Liver (tissue), 7 donors: ENCODE measurements at regions not wholly inside any gene's neighbourhood (a gene's known extent, or its start where the extent isn't known, plus 50 kb on each side); places are given as distances from the start of the nearest gene placed in this dataset.

Experiments
- DNase-seq: peaks from one replicate; pipeline ENCODE4 v3.0.0-alpha.2; 2017; ENCODE audit warnings: low spot score
- H3K27ac ChIP-seq, 2 donors: one replicate each; pipeline ENCODE4 v1.7.0; 2013; ENCODE audit warnings: inconsistent platforms in 2 of 2, low read length in 2 of 2, control low read depth in 1 of 2, low read depth in 1 of 2, mild to moderate bottlenecking in 1 of 2
- H3K27me3 ChIP-seq, 4 donors: one replicate each; pipeline versions ENCODE4 v1.6.1 to v1.7.0; 2013; ENCODE audit warnings: low read length in 3 of 4, inconsistent platforms in 1 of 4, mild to moderate bottlenecking in 1 of 4, moderate library complexity in 1 of 4; ENCODE audit not compliant: control insufficient read depth in 4 of 4, insufficient read depth in 4 of 4
- H3K36me3 ChIP-seq, 4 donors: one replicate each; pipeline versions ENCODE4 v1.6.1 to v1.7.0; 2013; ENCODE audit warnings: low read length in 3 of 4, mild to moderate bottlenecking in 3 of 4, low read depth in 1 of 4, moderate library complexity in 1 of 4; ENCODE audit not compliant: control insufficient read depth in 4 of 4, insufficient read depth in 3 of 4
- H3K4me1 ChIP-seq, 4 donors: one replicate each; pipeline versions ENCODE4 v1.6.1 to v1.7.0; 2013; ENCODE audit warnings: low read length in 3 of 4, mild to moderate bottlenecking in 3 of 4, moderate library complexity in 1 of 4; ENCODE audit not compliant: control insufficient read depth in 4 of 4, insufficient read depth in 4 of 4
- H3K4me3 ChIP-seq, 3 donors: one replicate each; pipeline versions ENCODE4 v1.6.1 to v1.7.0; 2013; ENCODE audit warnings: low read length in 3 of 3, control low read depth in 1 of 3, low read depth in 1 of 3, mild to moderate bottlenecking in 1 of 3
- H3K9ac ChIP-seq, 2 donors: one replicate each; pipeline ENCODE4 v1.7.0; 2013; ENCODE audit warnings: low read length in 2 of 2, mild to moderate bottlenecking in 2 of 2, moderate library complexity in 2 of 2, control low read depth in 1 of 2, low read depth in 1 of 2
- H3K9me3 ChIP-seq, 4 donors: one replicate each; pipeline versions ENCODE4 v1.6.1 to v1.7.0; 2013; ENCODE audit warnings: low read length in 3 of 4; ENCODE audit not compliant: control insufficient read depth in 4 of 4
- FOXA1 ChIP-seq: IDR thresholded peaks from 2 replicates; pipeline ENCODE4 v1.6.1; 2016; ENCODE audit warnings: antibody characterized with exemption
- FOXA2 ChIP-seq: IDR thresholded peaks from 2 replicates; pipeline ENCODE4 v1.6.1; 2016; ENCODE audit warnings: antibody characterized with exemption
- GABPA ChIP-seq, 2 donors: IDR thresholded peaks in 1 of 2; conservative IDR thresholded peaks in 1 of 2; 2 replicates each; pipeline ENCODE4 v1.6.1; 2016; ENCODE audit warnings: antibody characterized with exemption in 2 of 2, mild to moderate bottlenecking in 1 of 2, moderate library complexity in 1 of 2
- HNF4G ChIP-seq: IDR thresholded peaks from 2 replicates; pipeline ENCODE4 v1.6.1; 2016; ENCODE audit warnings: antibody characterized with exemption
- JUND ChIP-seq, 2 donors: IDR thresholded peaks; 2 replicates each; pipeline ENCODE4 v1.6.1; 2016; ENCODE audit warnings: antibody characterized with exemption in 2 of 2
- MAX ChIP-seq: IDR thresholded peaks from 2 replicates; pipeline ENCODE4 v1.6.1; 2016; ENCODE audit warnings: antibody characterized with exemption
- NR2F2 ChIP-seq: IDR thresholded peaks from 2 replicates; pipeline ENCODE4 v1.6.1; 2016; ENCODE audit warnings: antibody characterized with exemption
- RAD21 ChIP-seq, 2 donors: IDR thresholded peaks; 2 replicates each; pipeline ENCODE4 v1.6.1; 2016; ENCODE audit warnings: antibody characterized with exemption in 2 of 2, mild to moderate bottlenecking in 2 of 2
- REST ChIP-seq: IDR thresholded peaks from 2 replicates; pipeline ENCODE4 v1.6.1; 2016; ENCODE audit warnings: antibody characterized with exemption, mild to moderate bottlenecking
- RXRA ChIP-seq, 2 donors: IDR thresholded peaks; 2 replicates each; pipeline ENCODE4 v1.6.1; 2017 to 2018; ENCODE audit warnings: antibody characterized with exemption in 2 of 2, mild to moderate bottlenecking in 1 of 2
- SP1 ChIP-seq: IDR thresholded peaks from 2 replicates; pipeline ENCODE4 v1.6.1; 2018; ENCODE audit warnings: antibody characterized with exemption, mild to moderate bottlenecking
- TAF1 ChIP-seq: conservative IDR thresholded peaks from 2 replicates; pipeline ENCODE4 v1.6.1; 2016; ENCODE audit warnings: antibody characterized with exemption, mild to moderate bottlenecking
- YY1 ChIP-seq: IDR thresholded peaks from 2 replicates; pipeline ENCODE4 v1.6.1; 2016; ENCODE audit warnings: antibody characterized with exemption, mild to moderate bottlenecking
- ZBTB33 ChIP-seq: IDR thresholded peaks from 2 replicates; pipeline ENCODE4 v1.6.1; 2016; ENCODE audit warnings: antibody characterized with exemption
- WGBS: extraction: QIAGEN DNeasy Blood & Tissue Kit; methylation state at CpG from one replicate; pipeline ENCODE4 v1.1.7; 2013; 5-methylcytosine and 5-hydroxymethylcytosine counted together
- donor health status: healthy.
- donor health status: healthy.
- donor health status: healthy.
- donor health status: healthy.

- TF ChIP-seq REST (no peak), RXRA (IDR thresholded peaks at IDR 0.05) (no peak), FOXA2 (no peak), ZBTB33 (no peak), FOXA1 (no peak)
Measured at GRCh38 chr14:82521191-82521590, 987.5 kb upstream of the SEL1L start (continued).

GRCh38 chr14:82528016-82528415, 994.4 kb upstream of the SEL1L start:
- 34% methylated on average over 1 of the region's 1 CpG for WGBS
- Histone ChIP-seq H3K9me3 (no peaks in the 10 kb centered on the region), H3K4me1 (no peaks in the 10 kb centered on the region), H3K4me3 (no peak overlapping the region), H3K27ac (no peak overlapping the region), H3K27me3 (no peaks in the 10 kb centered on the region), H3K36me3 (no peaks in the 10 kb centered on the region), H3K9ac (no peak overlapping the region)
- DNase-seq = no peak
- TF ChIP-seq HNF4G (no peak), MAX (no peak), SP1 (no peak), RXRA (IDR thresholded peaks at IDR 0.05) (no peak), TAF1 (no peak), REST (no peak), YY1 (no peak), ZBTB33 (no peak), JUND (IDR thresholded peaks at IDR 0.05) (no peak), RAD21 (IDR thresholded peaks at IDR 0.05) (no peak), NR2F2 (no peak), FOXA2 (no peak), GABPA (IDR thresholded peaks at IDR 0.05 in 1 of 2, conservative IDR thresholded peaks at IDR 0.05 in 1 of 2) (no peak)
